ENCODE measurements at regions not wholly inside any gene's neighbourhood (a gene's known extent, or its start where the extent isn't known, plus 50 kb on each side); places are given as distances from the start of the nearest gene placed in this dataset.

DNA sequence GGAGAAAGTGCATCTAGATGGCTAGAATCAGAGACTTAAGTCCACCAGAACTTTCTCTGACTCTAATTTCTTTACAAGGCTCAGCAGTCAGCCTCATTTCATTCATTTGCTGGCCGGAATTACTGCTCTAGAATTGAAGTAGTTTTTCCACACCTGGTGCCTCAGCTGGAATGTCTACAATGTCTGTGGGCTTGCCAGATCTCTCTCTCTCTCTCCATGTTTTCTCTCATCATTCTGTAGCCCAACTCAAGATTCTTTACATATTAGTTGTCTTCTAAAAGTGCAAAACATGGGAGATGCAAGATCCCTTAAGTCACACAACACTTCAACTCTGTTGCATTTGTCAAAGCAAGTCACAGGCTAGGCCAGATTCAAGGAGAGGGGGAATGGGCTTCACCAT, 103.9 kb upstream of the TAF11L2 start:
- peaks cover 4% of the 10 kb centered on the region for H3K9me3 Mint-ChIP-seq
- DNase-seq (no peak), ATAC-seq (ENCODE audit: low read depth) (no peak)
- ChIA-PET POLR2A (no interaction called here), CTCF (no interaction called here)
- no peaks in the 10 kb centered on the region for H3K36me3 Mint-ChIP-seq (ENCODE audit: low read depth)
- H3K4me1 Mint-ChIP-seq = peaks cover 23% of the 10 kb centered on the region
- no peak overlapping the region for H3K4me3 Mint-ChIP-seq
- H3K27ac Mint-ChIP-seq = no peak overlapping the region
- intact Hi-C loops (cut with micrococcal nuclease) = no loop called here
- TF ChIP-seq, protein P1, sequence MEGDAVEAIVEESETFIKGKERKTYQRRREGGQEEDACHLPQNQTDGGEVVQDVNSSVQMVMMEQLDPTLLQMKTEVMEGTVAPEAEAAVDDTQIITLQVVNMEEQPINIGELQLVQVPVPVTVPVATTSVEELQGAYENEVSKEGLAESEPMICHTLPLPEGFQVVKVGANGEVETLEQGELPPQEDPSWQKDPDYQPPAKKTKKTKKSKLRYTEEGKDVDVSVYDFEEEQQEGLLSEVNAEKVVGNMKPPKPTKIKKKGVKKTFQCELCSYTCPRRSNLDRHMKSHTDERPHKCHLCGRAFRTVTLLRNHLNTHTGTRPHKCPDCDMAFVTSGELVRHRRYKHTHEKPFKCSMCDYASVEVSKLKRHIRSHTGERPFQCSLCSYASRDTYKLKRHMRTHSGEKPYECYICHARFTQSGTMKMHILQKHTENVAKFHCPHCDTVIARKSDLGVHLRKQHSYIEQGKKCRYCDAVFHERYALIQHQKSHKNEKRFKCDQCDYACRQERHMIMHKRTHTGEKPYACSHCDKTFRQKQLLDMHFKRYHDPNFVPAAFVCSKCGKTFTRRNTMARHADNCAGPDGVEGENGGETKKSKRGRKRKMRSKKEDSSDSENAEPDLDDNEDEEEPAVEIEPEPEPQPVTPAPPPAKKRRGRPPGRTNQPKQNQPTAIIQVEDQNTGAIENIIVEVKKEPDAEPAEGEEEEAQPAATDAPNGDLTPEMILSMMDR (IDR thresholded peaks at IDR 0.05) = no peak
- no peaks in the 10 kb centered on the region for H3K27me3 Mint-ChIP-seq

DNA sequence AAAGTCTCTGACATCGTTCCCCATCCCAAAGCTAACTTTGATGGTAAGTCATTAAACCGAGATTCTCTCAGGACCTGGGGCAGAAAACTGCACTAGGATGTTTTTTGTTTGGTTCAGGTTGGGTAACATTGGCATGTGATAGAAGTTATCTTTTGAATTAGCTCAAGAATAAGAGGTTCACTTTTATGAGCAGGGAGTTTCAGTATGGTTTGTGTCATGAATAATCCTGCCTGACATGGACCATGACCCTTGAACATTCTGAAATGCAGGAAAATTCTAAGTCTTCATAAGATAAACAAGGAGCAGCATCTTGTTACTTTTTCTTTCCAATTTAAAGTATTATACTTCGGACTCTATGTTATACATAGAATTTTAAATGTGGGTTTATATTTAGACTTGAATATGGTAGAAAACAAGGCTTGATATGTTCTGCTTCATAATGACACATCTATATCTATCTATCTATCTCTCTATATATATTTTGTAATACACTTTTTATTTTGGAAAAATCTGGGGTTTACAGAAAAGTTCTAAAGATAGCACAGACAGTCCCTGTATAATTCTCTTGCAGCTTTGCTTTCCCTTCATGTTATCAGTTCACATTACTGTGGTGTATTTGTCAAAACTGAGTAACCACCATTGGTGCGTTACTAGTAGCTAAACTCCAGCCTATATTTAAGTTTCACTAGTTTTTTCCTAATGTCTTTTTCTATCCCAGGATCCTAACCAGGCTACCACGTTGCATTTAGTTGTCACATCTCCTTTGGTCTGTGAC, 102.7 kb upstream of the TAF11L2 start:
- TF ChIP-seq, protein P1 (IDR thresholded peaks at IDR 0.05) = no peak
- no peak overlapping the region for H3K27ac Mint-ChIP-seq
- DNase-seq = no peak
- CTCF ChIA-PET = no interaction called here
- H3K4me3 Mint-ChIP-seq = no peak overlapping the region
- H3K9me3 Mint-ChIP-seq = peaks cover 4% of the 10 kb centered on the region
- peaks cover 34% of the 10 kb centered on the region for H3K4me1 Mint-ChIP-seq
- no peaks in the 10 kb centered on the region for H3K27me3 Mint-ChIP-seq
- POLR2A ChIA-PET = interaction anchor here (0.7 to 1.1 kb wide), 3 partner anchors 77 to 179 kb away, joined by 3 to 12 read pairs (median 5); no protein-coding TSS in a partner anchor
- ATAC-seq (ENCODE audit: low read depth) = no peak
- H3K36me3 Mint-ChIP-seq (ENCODE audit: low read depth) = no peaks in the 10 kb centered on the region
- intact Hi-C loops (cut with micrococcal nuclease) = loop anchor here (5.0 kb wide), 1 partner anchor 38 kb away; no protein-coding TSS in a partner anchor

DNA sequence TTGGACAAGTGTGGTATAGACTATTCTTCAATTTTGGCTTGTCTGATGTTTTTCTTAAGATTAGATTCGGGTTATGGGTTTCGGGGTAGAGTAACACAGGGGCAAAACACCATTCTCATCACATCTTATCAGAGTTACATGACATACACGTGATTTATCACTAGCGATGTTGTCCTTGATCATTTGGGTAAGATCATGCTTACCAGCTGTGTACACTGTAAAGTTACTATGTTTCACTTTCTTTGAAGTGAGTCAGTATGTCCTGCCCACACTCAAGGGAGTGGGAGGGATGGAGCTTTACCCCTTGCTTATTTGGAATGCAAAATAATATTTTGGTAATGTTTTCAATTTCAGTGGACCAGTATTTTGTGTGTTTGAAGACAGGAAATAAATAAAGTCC, 101.8 kb upstream of the TAF11L2 start:
- intact Hi-C loops (cut with micrococcal nuclease) = loop anchor here (5.0 kb wide), 1 partner anchor 39 kb away; no protein-coding TSS in a partner anchor
- Mint-ChIP-seq H3K4me3 (no peak overlapping the region), H3K36me3 (ENCODE audit: low read depth) (no peaks in the 10 kb centered on the region), H3K4me1 (peaks cover 44% of the 10 kb centered on the region), H3K27ac (no peak overlapping the region), H3K9me3 (peaks cover 2% of the 10 kb centered on the region), H3K27me3 (no peaks in the 10 kb centered on the region)
- POLR2A ChIA-PET = interaction anchor here (1.1 kb wide), 1 partner anchor 78 kb away, joined by 12 read pairs; no protein-coding TSS in a partner anchor
- ATAC-seq (ENCODE audit: low read depth) (no peak), DNase-seq (no peak)
- TF ChIP-seq, protein P1 (IDR thresholded peaks at IDR 0.05) = no peak
- CTCF ChIA-PET = no interaction called here

DNA sequence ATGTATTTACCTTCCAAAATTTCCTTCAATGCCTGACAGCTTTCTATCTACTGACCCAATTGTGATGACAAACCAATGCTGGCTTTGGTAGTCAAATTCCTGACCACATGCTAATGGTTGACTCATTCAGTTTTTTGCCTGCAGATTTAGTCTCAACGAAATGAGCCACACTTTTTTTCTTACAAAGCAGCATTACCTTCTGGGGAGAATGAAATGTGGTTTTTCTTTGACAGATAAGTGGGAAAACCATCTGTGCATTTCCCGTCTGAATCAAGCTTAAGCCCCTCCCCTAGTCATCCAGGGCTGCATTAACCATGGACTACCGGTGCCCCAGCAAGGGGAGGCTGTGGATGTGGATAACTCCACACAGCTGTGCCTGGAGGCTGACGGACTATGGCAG, 99.6 kb upstream of the TAF11L2 start:
- H3K27ac Mint-ChIP-seq = peak overlapping the region; percentile 60

More for the DNA sequence above, 99.6 kb upstream of the TAF11L2 start:
- CTCF ChIA-PET = no interaction called here
- ATAC-seq (ENCODE audit: low read depth) (peak; percentile 64), DNase-seq (no peak)
- Mint-ChIP-seq H3K4me1 (peaks cover 45% of the 10 kb centered on the region), H3K27me3 (no peaks in the 10 kb centered on the region), H3K36me3 (ENCODE audit: low read depth) (no peaks in the 10 kb centered on the region), H3K4me3 (peak overlapping the region; percentile 44), H3K9me3 (peaks cover 2% of the 10 kb centered on the region)
- POLR2A ChIA-PET = interaction anchor here (0.6 to 1.2 kb wide), 2 partner anchors 43 to 124 kb away, joined by 3 read pairs; no protein-coding TSS in a partner anchor
- TF ChIP-seq, protein P1 (IDR thresholded peaks at IDR 0.05) = no peak
- intact Hi-C loops (cut with micrococcal nuclease) = loop anchor here (1.0 to 5.0 kb wide), 3 partner anchors 41 to 116 kb away; no protein-coding TSS in a partner anchor

All from activated B cell treated with CpG ODN at 0.5 μM for 24 hours (primary cell).